DND-41 (cell line): ENCODE measurements at regions not wholly inside any gene's neighbourhood (a gene's known extent, or its start where the extent isn't known, plus 50 kb on each side); places are given as distances from the start of the nearest gene placed in this dataset.

Experiments used
- ATAC-seq: fragments of 200-7000 bp; cut with Tn5 transposase; 3 replicates; pipeline ENCODE4 v1.9.1; 2021; ENCODE audit warnings: low read depth; ENCODE audit not compliant: insufficient read depth
- DNase-seq: peaks from one replicate; pipeline ENCODE4 v3.0.0-alpha.2; 2020
- H2AFZ ChIP-seq: 2 replicates; pipeline ENCODE4 v1.6.0; 2012; ENCODE audit warnings: low read depth, low read length
- H3K27ac ChIP-seq: 2 replicates; pipeline ENCODE4 v1.5.1; 2012; ENCODE audit warnings: low read length, inconsistent platforms
- H3K27me3 ChIP-seq: fragments of 200-600 bp; sonication (generic); 2 replicates; pipeline ENCODE4 v1.6.0; 2012; ENCODE audit warnings: low read length, mild to moderate bottlenecking, inconsistent platforms; ENCODE audit not compliant: insufficient read depth, poor library complexity
- H3K36me3 ChIP-seq: 2 replicates; pipeline ENCODE4 v1.5.1; 2012; ENCODE audit warnings: low read length, inconsistent platforms; ENCODE audit not compliant: insufficient read depth
- H3K4me1 ChIP-seq: 2 replicates; pipeline ENCODE4 v1.5.1; 2012; ENCODE audit warnings: mild to moderate bottlenecking, low read length; ENCODE audit not compliant: insufficient read depth
- H3K4me2 ChIP-seq: 2 replicates; pipeline ENCODE4 v1.6.0; 2012; ENCODE audit warnings: mild to moderate bottlenecking, moderate library complexity, low read length, inconsistent platforms; ENCODE audit not compliant: insufficient read depth
- H3K4me3 ChIP-seq, 2 experiments: fragments of 200-600 bp in 1 of 2; shearing (Covaris generic) in 1 of 2; 2 replicates each; pipeline ENCODE4 v1.5.1; 2012 to 2016; ENCODE audit warnings: inconsistent platforms in 2 of 2, low read length in 2 of 2, mild to moderate bottlenecking in 2 of 2, low read depth in 1 of 2, moderate library complexity in 1 of 2
- H3K79me2 ChIP-seq: 2 replicates; pipeline ENCODE4 v1.6.0; 2012; ENCODE audit warnings: low read length, inconsistent platforms; ENCODE audit not compliant: insufficient read depth
- H3K9ac ChIP-seq: 2 replicates; pipeline ENCODE4 v1.6.0; 2012; ENCODE audit warnings: low read depth, mild to moderate bottlenecking, inconsistent platforms, low read length, moderate library complexity
- H3K9me3 ChIP-seq: 2 replicates; pipeline ENCODE4 v1.5.1; 2012; ENCODE audit warnings: low read length, moderate library complexity, mild to moderate bottlenecking, inconsistent platforms; ENCODE audit not compliant: insufficient read depth, severe bottlenecking
- H4K20me1 ChIP-seq: 2 replicates; pipeline ENCODE4 v1.6.0; 2012; ENCODE audit warnings: low read length; ENCODE audit not compliant: insufficient read depth
- CTCF ChIP-seq: IDR thresholded peaks from 2 replicates; pipeline ENCODE4 v1.5.1; 2012; ENCODE audit warnings: borderline replicate concordance, low read length, moderate library complexity, mild to moderate bottlenecking; ENCODE audit not compliant: poor library complexity, severe bottlenecking; ENCODE audit errors: extremely low read depth
- EZH2 ChIP-seq: IDR thresholded peaks from 3 replicates; pipeline ENCODE4 v1.6.1; 2012; ENCODE audit warnings: borderline replicate concordance, low read depth, mild to moderate bottlenecking, moderate library complexity, low read length, inconsistent platforms; ENCODE audit not compliant: severe bottlenecking

GRCh38 chr6:164296411-164296810, 881.9 kb downstream of the QKI start:
- no peak overlapping the region for H3K4me2 ChIP-seq
- H3K9ac ChIP-seq: no peak overlapping the region
- H3K9me3 ChIP-seq: no peaks in the 10 kb centered on the region
- no peak overlapping the region for H2AFZ ChIP-seq
- no peaks in the 10 kb centered on the region for H4K20me1 ChIP-seq
- DNase-seq: no peak
- H3K27me3 ChIP-seq: no peaks in the 10 kb centered on the region
- TF ChIP-seq CTCF: no peak
- TF ChIP-seq EZH2: no peak
- H3K79me2 ChIP-seq: no peaks in the 10 kb centered on the region
- no peak for ATAC-seq
- H3K4me3 ChIP-seq: no peak overlapping the region
- H3K27ac ChIP-seq: no peak overlapping the region
- H3K4me1 ChIP-seq: no peaks in the 10 kb centered on the region
- no peaks in the 10 kb centered on the region for H3K36me3 ChIP-seq

- Histone ChIP-seq H3K79me2 (no peaks in the 10 kb centered on the region), H3K27me3 (no peaks in the 10 kb centered on the region), H3K27ac (no peak overlapping the region), H3K4me3 (no peak overlapping the region), H3K4me1 (no peaks in the 10 kb centered on the region), H3K36me3 (no peaks in the 10 kb centered on the region), H3K9ac (no peak overlapping the region), H3K4me2 (no peak overlapping the region), H4K20me1 (no peaks in the 10 kb centered on the region), H3K9me3 (peaks cover 3% of the 10 kb centered on the region), H2AFZ (no peak overlapping the region)
- DNase-seq (no peak), ATAC-seq (no peak)
- TF ChIP-seq EZH2 (no peak), CTCF (no peak)
Measured at GRCh38 chr6:164294047-164294784, 879.7 kb downstream of the QKI start.

GRCh38 chr6:164291224-164291623, 876.7 kb downstream of the QKI start:
- Histone ChIP-seq H3K9me3 (peaks cover 3% of the 10 kb centered on the region), H2AFZ (no peak overlapping the region), H4K20me1 (no peaks in the 10 kb centered on the region), H3K4me2 (no peak overlapping the region), H3K4me1 (no peaks in the 10 kb centered on the region), H3K36me3 (no peaks in the 10 kb centered on the region), H3K27ac (no peak overlapping the region), H3K4me3 (no peak overlapping the region), H3K27me3 (no peaks in the 10 kb centered on the region), H3K9ac (no peak overlapping the region), H3K79me2 (no peaks in the 10 kb centered on the region)
- DNase-seq (no peak), ATAC-seq (no peak)
- no peak for TF ChIP-seq EZH2
- no peak for TF ChIP-seq CTCF
